MCF 10A (cell line): ENCODE measurements at regions not wholly inside any gene's neighbourhood (a gene's known extent, or its start where the extent isn't known, plus 50 kb on each side); places are given as distances from the start of the nearest gene placed in this dataset. TPM values are rescaled to one million over a fixed set of nuclear protein-coding genes. Genes with fewer than 3 reads are reported as not detected.
"Not testable (repeated sequence)": the region's sequence is repeated elsewhere in the genome, so short reads cannot be mapped to it uniquely, and the experiment has no call there.

Experiments
- BruUV-seq: library from RNA; stranded (reverse); fragments of 400-500 nt; replicated peaks from 2 replicates; lab custom pipeline; 2021; lab: Mats Ljungman, UMichigan
- CTCF ChIA-PET: fragments of 300-600 bp; sonication (Branson Sonifier 250); formaldehyde crosslinking; extraction: SDS; loops from one replicate; lab custom pipeline; 2021; ENCODE audit warnings: antibody characterized with exemption, inconsistent platforms; lab: Yijun Ruan, JAX
- POLR2A ChIA-PET: fragments of 300-600, 350-650 bp; sonication (Branson Sonifier 250); formaldehyde crosslinking; extraction: SDS; loops from one replicate; lab custom pipeline; 2020; ENCODE audit warnings: antibody characterized with exemption, inconsistent platforms; lab: Yijun Ruan, JAX
- DNase-seq: peaks from one replicate; pipeline ENCODE4 v3.0.0-alpha.2; 2018; ENCODE audit not compliant: unreplicated experiment
- H3K27ac Mint-ChIP-seq: one replicate; pipeline ENCODE4 v1.8.0; 2022; ENCODE audit warnings: mild to moderate bottlenecking, low read depth, mixed read lengths; ENCODE audit not compliant: unreplicated experiment
- H3K27me3 Mint-ChIP-seq: one replicate; pipeline ENCODE4 v1.8.0; 2022; ENCODE audit warnings: mixed read lengths; ENCODE audit not compliant: insufficient read depth, unreplicated experiment
- H3K36me3 Mint-ChIP-seq: one replicate; pipeline ENCODE4 v1.8.0; 2022; ENCODE audit warnings: mild to moderate bottlenecking, moderate library complexity, mixed read lengths; ENCODE audit not compliant: insufficient read depth, unreplicated experiment
- H3K4me1 Mint-ChIP-seq: one replicate; pipeline ENCODE4 v1.8.0; 2022; ENCODE audit warnings: mixed read lengths; ENCODE audit not compliant: insufficient read depth, unreplicated experiment
- H3K4me3 Mint-ChIP-seq: one replicate; pipeline ENCODE4 v1.8.0; 2022; ENCODE audit warnings: mild to moderate bottlenecking, moderate library complexity, mixed read lengths; ENCODE audit not compliant: unreplicated experiment
- H3K9me3 Mint-ChIP-seq: one replicate; pipeline ENCODE4 v1.8.0; 2022; ENCODE audit warnings: mixed read lengths; ENCODE audit not compliant: unreplicated experiment
- CTCF ChIP-seq: fragments of 200-600 bp; IDR thresholded peaks from one replicate; pipeline ENCODE4 v1.8.0; 2022; ENCODE audit warnings: antibody characterized with exemption, mild to moderate bottlenecking; ENCODE audit not compliant: unreplicated experiment
- intact Hi-C: fragments of 100-400 bp; cut with micrococcal nuclease; formaldehyde crosslinking; loops from 2 replicates; pipeline ENCODE4 v1.14.1; 2022
- microRNA-seq: library from miRNA; unstranded; fragments of <30 nt; microRNA quantifications from one replicate; pipeline ENCODE4 v1.2.0, GENCODE V29; 2022

DNA sequence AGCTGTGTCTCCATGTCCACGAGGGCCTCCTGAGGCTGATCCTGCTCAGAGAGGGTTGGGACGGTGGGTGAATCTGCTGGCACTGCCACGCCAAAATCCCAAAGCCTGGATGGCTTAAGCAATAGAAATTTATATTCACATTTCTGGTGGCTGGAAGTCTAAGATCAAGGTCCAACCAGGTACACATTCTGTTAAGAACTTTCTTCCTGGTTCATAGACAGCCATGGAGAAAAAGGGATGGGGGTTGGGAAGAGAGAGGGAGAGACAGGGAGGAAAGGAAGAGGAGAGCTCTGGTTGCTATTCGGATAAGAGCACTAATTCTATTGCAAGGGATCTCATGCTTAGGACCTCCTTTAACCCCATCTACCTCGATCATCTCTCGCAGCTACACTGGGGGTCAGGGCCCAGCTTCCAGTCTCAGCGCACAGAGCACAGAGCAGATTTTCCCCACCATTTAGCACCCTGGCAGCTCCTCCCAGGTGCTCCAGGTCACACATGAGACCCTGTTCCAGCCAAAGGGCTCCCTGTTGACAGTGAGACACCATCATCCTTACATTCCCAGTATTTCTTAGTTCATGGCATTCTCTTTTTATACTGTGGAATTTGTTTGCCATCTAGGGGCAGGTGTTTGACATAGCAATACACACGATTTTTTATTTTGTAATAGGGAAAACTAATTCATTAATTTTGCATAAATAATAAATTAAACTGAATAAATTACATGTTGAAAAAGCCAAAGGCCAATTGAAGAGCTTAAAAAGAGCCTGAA, 615.6 kb downstream of the RPIA start:
- CTCF ChIA-PET, intact Hi-C loops, POLR2A ChIA-PET, H3K27ac Mint-ChIP-seq, H3K27me3 Mint-ChIP-seq, BruUV-seq, H3K36me3 Mint-ChIP-seq, H3K4me3 Mint-ChIP-seq, H3K4me1 Mint-ChIP-seq, H3K9me3 Mint-ChIP-seq, DNase-seq: not testable (repeated sequence)
- peak; percentile 25 for TF ChIP-seq CTCF

- H3K27ac Mint-ChIP-seq, CTCF ChIA-PET, POLR2A ChIA-PET, BruUV-seq, H3K4me1 Mint-ChIP-seq, H3K4me3 Mint-ChIP-seq, H3K9me3 Mint-ChIP-seq, intact Hi-C loops, H3K36me3 Mint-ChIP-seq, H3K27me3 Mint-ChIP-seq, DNase-seq: not testable (repeated sequence)
These were observed 627.5 kb downstream of the RPIA start for GRCh38 chr2:89318990-89319389.

DNA sequence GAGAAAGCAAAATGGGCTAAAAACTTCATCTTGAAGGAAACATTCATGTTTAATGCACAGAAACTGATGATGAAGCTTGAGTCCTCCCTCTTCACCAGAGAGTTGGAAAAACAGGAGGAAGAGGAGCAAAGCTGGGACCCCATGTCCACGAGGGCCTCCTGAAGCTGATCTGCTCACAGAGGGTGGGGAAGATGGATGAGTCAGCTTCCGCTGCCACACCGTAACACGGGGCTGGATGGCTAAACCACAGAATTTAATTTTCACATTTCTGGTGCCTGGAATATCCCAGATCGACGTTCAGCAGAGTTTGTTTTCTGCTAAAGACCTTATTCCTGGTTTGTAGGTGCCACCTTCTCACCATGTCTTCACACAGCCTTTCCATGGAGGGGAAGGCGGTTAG, 634.4 kb downstream of the RPIA start:
- DNase-seq, POLR2A ChIA-PET, H3K36me3 Mint-ChIP-seq, CTCF ChIA-PET, H3K27me3 Mint-ChIP-seq, H3K27ac Mint-ChIP-seq, intact Hi-C loops, H3K4me1 Mint-ChIP-seq, H3K4me3 Mint-ChIP-seq, H3K9me3 Mint-ChIP-seq, BruUV-seq: not testable (repeated sequence)

- POLR2A ChIA-PET, CTCF ChIA-PET, H3K36me3 Mint-ChIP-seq, H3K4me3 Mint-ChIP-seq, H3K27me3 Mint-ChIP-seq, H3K4me1 Mint-ChIP-seq, H3K27ac Mint-ChIP-seq, intact Hi-C loops, BruUV-seq, H3K9me3 Mint-ChIP-seq: not testable (repeated sequence)
- peak; percentile 17 for DNase-seq
- TF ChIP-seq CTCF = peak; percentile 34
These were observed 635.0 kb downstream of the RPIA start for GRCh38 chr2:89326455-89326854.

GRCh38 chr2:89328790-89329189, 637.3 kb downstream of the RPIA start:
- CTCF ChIA-PET, intact Hi-C loops, H3K9me3 Mint-ChIP-seq, DNase-seq, BruUV-seq, H3K36me3 Mint-ChIP-seq, H3K4me1 Mint-ChIP-seq, POLR2A ChIA-PET, H3K27ac Mint-ChIP-seq, H3K27me3 Mint-ChIP-seq, H3K4me3 Mint-ChIP-seq: not testable (repeated sequence)

Small RNA genes in the stretch of these regions (microRNA-seq; reads per million reads assigned to microRNA genes)
- not detected for gene MIR4436A
